Upper lobe of left lung (tissue), 6 donors: ENCODE measurements at regions not wholly inside any gene's neighbourhood (a gene's known extent, or its start where the extent isn't known, plus 50 kb on each side); places are given as distances from the start of the nearest gene placed in this dataset.

ENCODE experiments used
- ATAC-seq, 2 donors: fragments of 200-7000 bp; cut with Tn5 transposase; one replicate each; pipeline ENCODE4 v1.9.1; 2022; ENCODE audit warnings: mild to moderate bottlenecking in 2 of 2, moderate library complexity in 2 of 2; ENCODE audit not compliant: low FRiP score in 2 of 2
- DNase-seq, 2 donors: peaks; one replicate each; pipeline ENCODE4 v3.0.0-alpha.2; 2019 to 2020
- H3K27ac ChIP-seq, 4 donors: fragments of 200-600 bp; sonication (generic); one replicate each; pipeline ENCODE4 v1.5.1; 2016 to 2019
- H3K27me3 ChIP-seq, 4 donors: fragments of 200-600 bp; sonication (generic); one replicate each; pipeline ENCODE4 v1.5.1; 2017 to 2019
- H3K36me3 ChIP-seq, 4 donors: fragments of 200-600 bp; sonication (generic); one replicate each; pipeline ENCODE4 v1.5.1; 2016 to 2019
- H3K4me1 ChIP-seq, 4 donors: fragments of 200-600 bp; sonication (generic); one replicate each; pipeline ENCODE4 v1.5.1; 2018 to 2019
- H3K4me3 ChIP-seq, 4 donors: fragments of 200-600 bp; sonication (generic); one replicate each; pipeline ENCODE4 v1.5.1; 2017 to 2019; ENCODE audit warnings: mild to moderate bottlenecking in 2 of 4, moderate library complexity in 1 of 4
- H3K9me3 ChIP-seq, 4 donors: fragments of 200-600 bp; sonication (generic); one replicate each; pipeline ENCODE4 v1.5.1; 2018 to 2019
- CTCF ChIP-seq, 6 experiments: fragments of 450-650 bp in 4 of 6; fragments of 200-600 bp in 2 of 6; sonication (generic) in 2 of 6; IDR thresholded peaks; one replicate each; pipeline ENCODE4 v1.5.1; 2016 to 2019; ENCODE audit warnings: antibody characterized with exemption in 6 of 6
- EP300 ChIP-seq, 4 donors: sonication (generic); formaldehyde crosslinking; IDR thresholded peaks; one replicate each; pipeline ENCODE4 v1.5.1; 2017; ENCODE audit warnings: antibody characterized with exemption in 4 of 4, control low read depth in 2 of 4
- POLR2A ChIP-seq, 4 donors: fragments of 450-650 bp; IDR thresholded peaks; one replicate each; pipeline ENCODE4 v1.5.1; 2016 to 2017; ENCODE audit warnings: antibody characterized with exemption in 4 of 4, mild to moderate bottlenecking in 2 of 4
- POLR2AphosphoS5 ChIP-seq, 2 donors: sonication (generic); formaldehyde crosslinking; IDR thresholded peaks; one replicate each; pipeline ENCODE4 v1.5.1; 2017; ENCODE audit warnings: antibody characterized with exemption in 2 of 2
- WGBS, 2 donors: methylation state at CpG; one replicate each; pipeline ENCODE4 v1.1.5; 2017 to 2018; 5-methylcytosine and 5-hydroxymethylcytosine counted together
- donor health status: DM: no; HTN: no; CAD: no; lungs with moderate emphysema.
- donor health status: DM: no; HTN: yes; CAD: no; lungs with severe emphysema.

- Histone ChIP-seq H3K36me3 (no peaks in the 10 kb centered on the region), H3K27ac (no peak overlapping the region), H3K4me3 (no peak overlapping the region), H3K9me3 (no peaks in the 10 kb centered on the region), H3K27me3 (no peaks in the 10 kb centered on the region), H3K4me1 (no peaks in the 10 kb centered on the region)
- no peak for TF ChIP-seq CTCF (IDR thresholded peaks at IDR 0.05)
- TF ChIP-seq POLR2A (IDR thresholded peaks at IDR 0.05), result no peak
- TF ChIP-seq EP300 (IDR thresholded peaks at IDR 0.05), result no peak
- TF ChIP-seq POLR2AphosphoS5 (IDR thresholded peaks at IDR 0.05), result no peak
- ATAC-seq (no peak), DNase-seq (no peak)
- WGBS, 2 donors, result 87 to 88% methylated on average over 7 of the region's 7 CpGs
Measured at GRCh38 chr2:200026332-200027230, 71.2 kb downstream of the MAIP1 start.

- DNase-seq, result no peak
- H3K4me3 ChIP-seq, result no peak overlapping the region
- ATAC-seq, result no peak
- H3K27me3 ChIP-seq, result no peaks in the 10 kb centered on the region
- H3K9me3 ChIP-seq, result no peaks in the 10 kb centered on the region
- no peak overlapping the region for H3K27ac ChIP-seq
- WGBS, 2 donors, result 59 to 81% methylated on average over 1 of the region's 1 CpG
- no peaks in the 10 kb centered on the region for H3K4me1 ChIP-seq
- H3K36me3 ChIP-seq, result no peaks in the 10 kb centered on the region
- TF ChIP-seq POLR2A (IDR thresholded peaks at IDR 0.05) (no peak), POLR2AphosphoS5 (IDR thresholded peaks at IDR 0.05) (no peak), CTCF (IDR thresholded peaks at IDR 0.05) (no peak), EP300 (IDR thresholded peaks at IDR 0.05) (no peak)
Measured at GRCh38 chr2:200028998-200029397, 73.6 kb downstream of the MAIP1 start.

DNA sequence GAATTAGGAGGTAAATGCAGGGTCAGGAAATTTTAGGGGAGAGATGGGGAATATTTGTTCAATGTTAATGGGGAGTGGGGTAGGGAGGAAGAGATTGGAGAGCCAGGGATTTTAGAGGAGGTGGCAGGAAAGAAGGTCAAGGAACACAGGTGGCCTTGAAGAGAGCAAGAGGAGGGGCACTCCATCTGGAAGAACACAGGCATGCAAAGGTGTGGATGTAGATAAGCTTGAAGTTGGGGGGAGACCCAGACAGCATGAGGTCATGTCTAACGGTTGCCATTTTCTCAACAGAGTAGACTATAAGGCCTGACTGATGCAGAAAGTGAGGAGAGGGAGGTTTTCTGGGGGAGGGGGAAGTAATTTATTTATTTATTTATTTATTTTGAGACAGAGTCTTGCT is 77.5 kb downstream of the MAIP1 start:
- H3K27me3 ChIP-seq, result no peaks in the 10 kb centered on the region
- ATAC-seq (no peak), DNase-seq (no peak)
- H3K4me3 ChIP-seq, result no peak overlapping the region
- TF ChIP-seq CTCF (IDR thresholded peaks at IDR 0.05) (no peak), POLR2A (IDR thresholded peaks at IDR 0.05) (no peak), EP300 (IDR thresholded peaks at IDR 0.05) (no peak), POLR2AphosphoS5 (IDR thresholded peaks at IDR 0.05) (no peak)
- no peaks in the 10 kb centered on the region for H3K36me3 ChIP-seq
- H3K4me1 ChIP-seq, result no peaks in the 10 kb centered on the region
- no peaks in the 10 kb centered on the region for H3K9me3 ChIP-seq
- WGBS, 2 donors, result 85 to 96% methylated on average over 1 of the region's 1 CpG
- H3K27ac ChIP-seq, result no peak overlapping the region

GRCh38 chr2:200033929-200034328 is 78.5 kb downstream of the MAIP1 start:
- 61 to 75% methylated on average over 3 of the region's 3 CpGs for WGBS, 2 donors
- Histone ChIP-seq H3K4me1 (no peaks in the 10 kb centered on the region), H3K27me3 (no peaks in the 10 kb centered on the region), H3K4me3 (no peak overlapping the region), H3K36me3 (no peaks in the 10 kb centered on the region), H3K27ac (no peak overlapping the region), H3K9me3 (no peaks in the 10 kb centered on the region)
- no peak for TF ChIP-seq POLR2A (IDR thresholded peaks at IDR 0.05)
- DNase-seq (no peak), ATAC-seq (no peak)

DNA sequence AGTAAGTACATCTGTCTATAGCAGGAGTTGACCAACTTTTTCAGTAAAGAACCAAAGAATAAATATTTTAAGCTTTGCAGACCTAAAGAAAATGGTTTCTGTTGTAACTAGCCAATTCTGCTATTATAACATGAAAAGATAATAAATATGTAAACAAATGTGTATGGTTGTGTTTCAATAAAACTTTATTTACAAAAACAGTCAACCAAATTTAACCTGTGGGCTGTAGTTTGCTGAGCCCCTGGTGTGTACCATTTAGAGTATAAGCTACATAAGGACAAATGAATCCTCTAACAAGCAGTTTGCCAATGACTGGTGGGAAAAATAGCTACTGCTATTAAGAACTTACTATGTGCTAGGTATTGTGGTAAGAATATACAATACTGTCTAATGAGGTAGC is 79.4 kb downstream of the MAIP1 start:
- TF ChIP-seq CTCF (IDR thresholded peaks at IDR 0.05), result no peak
- no peak for TF ChIP-seq POLR2A (IDR thresholded peaks at IDR 0.05)
- no peak for TF ChIP-seq POLR2AphosphoS5 (IDR thresholded peaks at IDR 0.05)
- TF ChIP-seq EP300 (IDR thresholded peaks at IDR 0.05), result no peak
- H3K9me3 ChIP-seq, result no peaks in the 10 kb centered on the region
- H3K27ac ChIP-seq, result no peak overlapping the region
- no peaks in the 10 kb centered on the region for H3K27me3 ChIP-seq
- no peaks in the 10 kb centered on the region for H3K4me1 ChIP-seq
- no peaks in the 10 kb centered on the region for H3K36me3 ChIP-seq
- H3K4me3 ChIP-seq, result no peak overlapping the region
- DNase-seq, result no peak
- ATAC-seq, result no peak
